ENCODE measurements at regions not wholly inside any gene's neighbourhood (a gene's known extent, or its start where the extent isn't known, plus 50 kb on each side); places are given as distances from the start of the nearest gene placed in this dataset.
"Not testable (repeated sequence)": the region's sequence is repeated elsewhere in the genome, so short reads cannot be mapped to it uniquely, and the experiment has no call there.

DNA sequence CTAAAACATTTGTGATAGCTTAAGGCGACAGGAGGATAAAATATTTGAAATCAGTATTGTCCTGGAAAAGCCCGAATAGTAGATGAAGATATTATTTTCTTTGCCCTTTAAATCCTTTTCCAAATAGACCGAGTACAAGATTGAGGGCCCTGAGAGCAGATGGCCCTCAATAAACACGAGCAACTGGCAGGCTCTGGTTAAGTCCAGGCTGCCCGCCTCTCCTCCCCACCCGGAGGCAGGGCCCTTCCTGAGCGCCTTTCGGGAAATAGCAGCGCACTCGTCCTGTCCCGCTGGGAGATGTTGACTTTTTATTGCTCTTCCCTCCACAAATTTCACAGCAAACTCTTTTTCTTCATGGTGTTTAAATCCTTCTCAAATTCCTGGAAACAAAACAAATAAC is 50.8 kb upstream of the MAX start:
- no peak for DNase-seq (ENCODE audit: low read depth)

DNA sequence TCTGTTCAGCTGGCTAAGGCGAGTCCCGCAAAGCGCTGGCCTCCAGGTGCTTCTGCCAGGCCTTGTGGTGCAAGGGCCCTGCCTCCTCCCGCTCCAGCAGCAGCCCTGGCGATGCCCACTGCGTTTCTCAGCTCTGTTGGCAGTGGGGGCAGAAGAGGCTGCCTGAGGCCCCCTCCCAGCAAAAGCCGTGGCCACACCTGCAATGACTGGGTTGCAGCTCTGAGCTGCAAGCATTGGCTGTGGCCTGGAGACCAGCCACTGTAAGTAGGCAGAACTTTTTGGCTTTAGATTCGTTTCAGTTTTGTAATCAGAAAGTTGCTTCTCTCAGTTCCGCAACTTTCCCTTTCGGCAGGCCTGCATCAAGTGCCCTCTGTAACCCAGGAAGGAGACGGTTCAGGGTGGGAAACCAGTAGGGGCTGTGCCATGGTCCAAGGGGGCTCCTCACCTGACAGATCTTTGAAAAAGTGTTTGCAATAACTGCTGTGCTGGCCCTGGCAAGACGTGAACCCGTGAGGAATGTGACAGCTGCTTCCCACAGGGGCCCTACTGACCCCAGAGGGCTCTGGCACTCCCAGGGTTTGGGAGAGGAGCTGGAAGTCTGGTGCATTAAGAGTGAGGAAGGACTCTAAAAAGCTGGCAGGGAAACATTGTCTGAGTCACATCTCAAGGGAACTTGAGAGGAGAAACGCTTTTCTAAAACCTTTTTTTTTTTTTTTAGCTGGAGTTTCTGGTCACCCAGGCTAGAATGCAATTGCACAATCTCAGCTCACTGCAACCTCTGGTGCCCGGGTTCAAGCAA is 54.5 kb upstream of the MAX start:
- DNase-seq (ENCODE audit: low read depth), result peak; percentile 84

DNA sequence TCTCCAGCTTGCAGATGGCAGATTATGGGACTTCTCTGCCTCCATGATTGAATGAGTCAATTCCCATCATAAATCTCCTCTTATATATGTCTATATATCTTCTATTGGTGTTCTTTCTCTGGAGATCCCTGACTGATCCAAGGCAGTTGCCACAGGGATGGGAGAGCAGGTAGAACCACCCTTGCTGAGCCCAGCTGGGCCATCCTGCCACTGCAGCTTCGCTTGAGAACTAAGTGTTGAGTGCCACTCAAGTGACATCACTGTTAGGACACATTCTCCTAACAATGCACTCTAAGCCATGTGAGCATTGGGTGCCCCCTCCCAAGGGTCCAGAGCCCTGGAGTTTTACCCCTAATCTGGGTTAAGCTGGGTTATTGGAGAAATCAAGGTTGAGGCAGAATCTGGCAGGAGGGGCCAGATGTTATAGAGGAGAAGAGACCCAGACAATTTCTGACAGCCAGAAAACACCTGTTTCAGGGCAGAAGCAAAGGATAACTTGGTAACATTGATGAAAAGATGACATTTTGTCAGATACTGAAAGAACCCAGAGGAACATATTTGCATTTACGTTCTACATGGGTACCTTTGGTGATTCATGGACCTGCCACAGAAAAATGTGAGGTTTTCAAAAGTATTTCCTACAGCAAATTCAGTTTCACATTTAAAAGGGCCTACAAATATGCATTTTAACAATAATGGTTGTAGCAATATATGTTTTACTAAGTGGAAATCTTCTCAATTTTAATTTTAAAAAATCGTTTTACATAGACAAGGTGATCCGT is 57.2 kb upstream of the MAX start:
- no peak for DNase-seq (ENCODE audit: low read depth)

DNA sequence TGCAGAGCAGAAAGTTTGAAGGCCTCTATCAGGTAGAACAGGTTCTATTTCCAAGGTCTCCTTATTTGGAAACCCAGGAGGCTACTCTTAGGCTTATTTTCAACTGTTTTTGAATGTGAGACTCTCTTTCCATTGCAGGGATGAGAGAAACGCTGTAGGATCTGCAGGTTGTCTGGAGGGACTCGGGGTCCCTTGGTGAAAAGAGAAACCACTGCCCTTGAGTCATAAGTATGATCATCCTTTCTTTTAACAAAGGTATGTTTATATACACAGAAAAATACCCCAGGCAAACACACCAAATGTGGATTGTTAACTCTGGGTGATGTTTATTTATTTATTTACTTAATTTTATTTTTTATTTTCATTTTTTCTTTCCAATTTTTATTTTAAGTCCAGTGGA is 57.8 kb upstream of the MAX start:
- DNase-seq (ENCODE audit: low read depth), result no peak

DNA sequence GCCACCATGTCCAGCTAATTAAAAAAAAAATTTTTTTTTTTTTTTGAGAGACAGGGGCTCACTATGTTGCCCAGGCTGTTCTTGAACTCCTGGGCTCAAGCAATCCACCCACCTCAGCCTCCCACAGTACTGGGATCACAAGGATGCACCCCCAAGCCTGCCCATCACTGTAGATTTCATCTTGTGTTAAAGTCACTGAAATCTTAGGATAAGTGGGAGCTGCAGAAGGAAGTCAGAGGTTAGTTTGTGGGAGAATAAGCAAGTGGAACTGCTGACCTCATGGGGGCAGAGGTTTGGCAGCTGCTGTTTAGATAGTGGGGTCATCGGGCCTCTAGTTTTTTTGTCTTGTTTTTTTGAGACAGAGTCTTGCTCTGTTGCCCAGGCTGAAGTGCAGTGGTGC is 59.7 kb upstream of the MAX start:
- DNase-seq (ENCODE audit: low read depth), result no peak

DNA sequence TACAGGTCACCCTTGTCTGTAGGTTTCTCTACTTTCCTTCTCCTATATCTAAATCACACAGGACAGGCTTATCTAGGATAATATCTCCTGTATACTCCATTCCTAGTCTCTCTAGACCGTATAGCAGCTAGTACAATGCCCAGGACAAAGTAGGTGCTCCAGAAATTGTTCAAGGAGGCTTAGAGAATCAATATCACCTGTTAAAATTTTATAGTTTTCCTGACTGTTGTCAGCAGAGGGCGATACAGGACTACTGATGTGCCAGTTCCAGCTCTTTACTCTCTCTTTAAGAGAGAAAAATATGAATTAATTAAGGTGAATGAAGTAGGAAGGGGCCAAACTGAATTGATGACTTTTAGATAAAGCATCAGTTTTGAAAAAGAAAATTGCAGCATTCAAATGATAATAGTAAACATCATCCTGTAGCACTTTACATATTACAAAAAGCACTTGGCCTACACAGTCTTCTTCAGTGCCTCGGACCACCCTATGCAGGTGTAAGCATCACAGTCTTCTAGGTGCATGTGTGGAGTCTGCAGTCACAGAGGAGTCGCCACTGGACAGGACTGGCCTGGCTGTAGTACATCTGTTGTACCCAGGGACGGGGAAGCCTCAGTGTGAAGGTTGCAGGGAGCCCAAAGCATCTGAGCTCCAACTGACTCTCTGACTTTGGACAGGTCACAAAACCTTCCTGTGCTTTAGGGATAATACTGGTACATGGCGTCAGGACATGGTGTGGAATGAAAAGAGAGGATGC is 61.9 kb upstream of the MAX start:
- peak; percentile 50 for DNase-seq (ENCODE audit: low read depth)

DNA sequence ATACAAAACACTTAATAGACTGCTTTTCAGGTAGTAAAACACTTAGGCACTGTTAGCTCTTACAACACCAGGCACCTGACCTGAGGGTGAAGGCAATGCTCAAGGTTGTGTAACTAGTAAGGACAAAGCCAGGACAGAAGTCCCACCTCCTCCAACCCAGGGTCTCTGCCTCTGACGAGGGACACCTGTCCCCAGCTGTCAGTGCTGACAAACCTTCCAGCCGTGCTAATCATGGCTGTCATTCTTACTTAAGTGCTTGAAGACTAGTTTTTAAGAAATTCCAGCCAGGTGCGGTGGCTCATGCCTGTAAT is 62.5 kb upstream of the MAX start:
- no peak for DNase-seq (ENCODE audit: low read depth)

DNA sequence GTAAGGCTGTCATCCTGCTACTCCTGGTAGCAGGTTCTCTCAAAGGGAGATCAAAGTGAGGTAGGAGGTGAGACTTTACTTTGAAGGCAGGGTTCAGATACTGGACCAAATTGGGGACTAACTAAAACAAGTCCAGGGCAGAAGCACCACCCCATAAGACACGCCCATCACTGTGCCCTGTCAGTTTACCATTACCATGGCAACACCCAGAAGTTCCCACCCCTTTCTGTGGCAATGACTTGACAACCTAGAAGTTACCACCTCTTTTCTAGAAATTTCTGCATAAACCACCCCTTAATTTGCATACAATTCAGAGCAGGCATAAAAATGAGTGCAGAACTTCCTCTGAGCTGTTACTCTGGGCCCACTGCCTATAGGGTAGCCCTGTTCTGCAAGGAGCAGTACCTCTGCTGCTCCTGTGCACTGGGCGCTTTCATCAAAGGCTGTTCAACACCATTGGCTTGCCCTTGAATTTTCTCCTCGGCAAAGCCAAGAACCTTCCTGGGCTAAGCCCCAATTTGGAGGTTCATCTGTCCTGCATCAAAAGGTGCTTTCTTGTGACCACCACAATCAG is 64.8 kb upstream of the MAX start:
- DNase-seq (ENCODE audit: low read depth), result no peak

DNA sequence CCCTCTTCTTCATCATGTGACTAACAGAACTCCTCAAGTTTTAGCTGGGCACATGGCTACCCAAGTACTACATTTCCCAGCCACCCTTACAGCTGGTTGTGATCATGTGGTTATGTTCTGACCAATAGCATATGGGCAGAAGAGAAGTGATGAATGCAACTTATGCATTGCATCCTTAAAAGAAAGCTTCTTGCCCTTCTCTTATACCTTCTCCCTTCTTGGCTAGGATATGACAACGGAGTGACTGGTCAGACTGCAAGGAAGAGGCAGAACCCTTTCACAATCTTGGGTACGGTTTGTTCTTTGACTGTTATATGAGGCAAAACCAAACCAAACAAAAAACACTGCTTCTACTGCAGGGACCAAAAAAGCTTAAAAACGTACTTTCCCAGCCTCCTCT is 66.5 kb upstream of the MAX start:
- peak; percentile 39 for DNase-seq (ENCODE audit: low read depth)

DNA sequence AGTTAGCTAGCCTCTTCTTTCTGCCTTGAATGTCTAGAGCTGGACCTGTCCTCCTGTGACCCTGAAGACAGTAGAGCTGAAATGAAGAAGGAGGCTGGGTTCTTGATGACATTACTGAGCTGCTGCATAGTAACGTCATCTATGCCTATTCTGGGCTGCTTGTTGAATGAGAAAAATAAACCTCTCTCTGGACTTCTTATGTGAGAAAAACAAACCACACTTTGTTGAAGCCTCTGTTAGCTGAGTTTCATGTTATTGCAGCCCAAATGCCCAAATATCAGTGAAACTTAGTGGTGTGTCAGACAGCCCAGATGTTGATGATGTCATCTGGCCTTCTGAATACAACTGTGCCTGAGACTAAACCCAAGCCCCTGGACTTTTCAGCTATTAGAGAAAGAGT is 67.0 kb upstream of the MAX start:
- DNase-seq (ENCODE audit: low read depth), result peak; percentile 60

DNA sequence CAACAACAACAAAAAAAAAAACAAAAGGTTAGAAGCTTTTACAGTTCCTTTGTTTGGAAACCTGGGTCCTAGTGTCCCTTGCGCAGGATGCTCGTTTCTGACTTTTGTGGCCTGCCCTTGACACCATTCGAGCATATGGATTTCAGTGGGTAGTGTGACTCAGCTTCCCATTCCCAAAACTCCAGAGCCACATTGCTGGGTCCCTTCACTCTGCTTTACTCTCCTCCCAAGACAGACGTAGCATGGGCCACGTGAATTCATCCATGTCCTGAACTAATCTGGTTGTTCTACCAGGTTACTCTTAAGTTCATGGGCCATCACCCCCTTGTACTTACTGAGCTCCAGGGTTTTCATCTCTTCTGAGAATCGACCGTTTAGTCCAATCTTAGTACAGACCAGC is 68.0 kb upstream of the MAX start:
- DNase-seq (ENCODE audit: low read depth), result no peak

DNA sequence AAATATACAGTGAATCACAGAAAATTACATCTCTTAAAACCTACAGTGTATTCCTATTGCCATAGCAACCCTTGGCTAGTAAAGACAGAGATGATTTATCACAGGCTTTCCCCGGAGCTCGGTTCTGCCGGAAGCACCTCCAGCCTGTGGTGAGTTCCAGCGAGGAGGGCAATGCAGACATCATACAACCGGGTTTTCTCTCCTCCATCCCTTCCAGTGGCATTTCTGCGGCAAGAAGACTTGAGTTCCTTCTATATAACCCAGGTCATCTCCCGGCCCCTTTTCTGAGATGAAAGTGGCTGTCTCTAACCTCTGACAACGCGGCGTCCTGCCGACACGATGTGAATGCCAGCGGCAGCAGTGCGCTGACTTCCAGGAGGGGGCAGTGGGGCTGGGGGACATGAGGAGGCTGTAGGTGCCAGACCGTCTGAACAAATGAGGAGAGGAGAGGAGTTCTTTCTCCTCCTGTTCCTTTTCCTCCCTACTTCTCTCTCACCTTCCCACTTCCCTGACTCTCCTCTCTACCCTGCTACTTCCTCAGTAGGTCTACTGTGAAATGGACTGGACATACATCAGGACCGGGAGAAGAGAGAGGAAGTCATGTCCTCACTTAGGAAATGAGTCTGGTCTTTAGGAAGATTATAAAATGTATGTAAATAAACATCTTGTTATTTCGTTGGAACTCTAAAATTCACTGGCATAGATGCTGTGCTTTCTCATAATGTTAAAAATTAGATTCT is 68.6 kb upstream of the MAX start:
- peak; percentile 59 for DNase-seq (ENCODE audit: low read depth)

DNA sequence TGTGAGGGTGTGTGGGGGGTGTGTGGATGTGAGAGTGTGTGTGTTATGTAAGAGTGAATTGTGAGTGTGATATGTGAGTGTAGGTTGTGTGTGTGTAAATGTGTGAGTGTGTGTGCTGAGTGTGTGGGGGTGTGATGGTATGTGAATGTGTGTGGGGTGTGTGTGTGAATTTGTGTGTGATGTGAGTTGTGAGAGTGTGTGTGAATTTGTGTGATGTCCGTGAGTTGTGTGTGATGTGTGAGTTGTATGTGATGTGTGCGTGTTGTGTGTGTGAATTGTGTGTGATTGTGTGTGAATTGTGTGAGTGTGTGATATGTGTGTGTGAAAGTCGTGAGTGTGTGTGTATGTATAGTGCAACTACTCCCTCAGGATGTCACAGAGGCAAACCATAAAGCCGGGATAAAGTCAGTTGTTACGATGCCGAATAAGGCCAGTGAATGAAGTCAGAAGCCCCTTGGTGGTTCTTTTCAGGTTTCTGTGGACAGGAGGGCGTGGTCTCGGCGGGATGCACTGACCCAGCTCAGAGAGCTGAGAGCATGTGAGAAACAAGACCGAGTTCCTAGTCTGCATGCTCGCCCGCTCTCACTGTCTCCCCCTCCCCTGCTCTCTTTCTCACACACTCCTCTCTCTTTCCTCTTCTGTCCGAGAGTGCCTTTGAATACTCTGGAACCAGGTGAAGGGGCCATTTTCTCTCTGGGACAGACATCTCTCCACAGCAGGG is 71.8 kb upstream of the MAX start:
- DNase-seq (ENCODE audit: low read depth), result no peak

DNA sequence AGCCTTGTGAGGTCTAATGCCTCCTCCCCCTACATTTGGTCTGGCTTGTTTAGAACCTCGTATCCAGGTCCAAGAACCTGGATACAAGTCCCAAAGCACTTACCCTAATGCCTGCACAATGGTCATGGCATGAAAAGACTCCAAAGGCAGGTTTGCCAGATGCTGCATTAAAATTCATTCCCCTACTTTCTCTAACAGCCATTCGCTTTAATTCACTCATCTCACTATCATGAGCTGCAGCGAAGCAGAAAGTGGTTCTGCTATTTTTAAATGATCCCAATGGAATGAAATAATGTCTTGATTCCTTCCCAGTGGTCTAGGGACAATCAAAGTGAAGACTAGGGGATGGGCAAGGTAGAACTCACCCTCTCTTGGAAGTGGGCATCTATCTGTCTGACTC is 72.5 kb upstream of the MAX start:
- no peak for DNase-seq (ENCODE audit: low read depth)

DNA sequence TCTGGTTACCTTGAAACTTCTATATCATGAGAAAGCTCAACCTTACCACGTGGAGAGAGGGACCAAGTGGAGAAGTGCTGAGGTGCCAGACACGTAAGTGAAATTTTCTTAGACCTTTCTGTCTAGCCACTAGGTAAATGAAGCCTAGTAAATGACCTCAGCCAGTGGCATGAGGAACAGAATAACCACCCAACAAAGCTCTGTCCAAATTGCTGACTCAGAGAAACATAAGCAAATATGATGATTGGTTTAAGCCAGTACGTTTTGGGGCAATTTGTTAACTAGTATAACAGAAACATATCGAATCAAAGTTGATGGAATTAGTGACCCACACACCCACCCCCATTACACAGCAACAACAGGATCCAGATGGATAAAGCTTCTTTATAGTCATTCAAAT is 75.2 kb upstream of the MAX start:
- DNase-seq (ENCODE audit: low read depth), result no peak

DNA sequence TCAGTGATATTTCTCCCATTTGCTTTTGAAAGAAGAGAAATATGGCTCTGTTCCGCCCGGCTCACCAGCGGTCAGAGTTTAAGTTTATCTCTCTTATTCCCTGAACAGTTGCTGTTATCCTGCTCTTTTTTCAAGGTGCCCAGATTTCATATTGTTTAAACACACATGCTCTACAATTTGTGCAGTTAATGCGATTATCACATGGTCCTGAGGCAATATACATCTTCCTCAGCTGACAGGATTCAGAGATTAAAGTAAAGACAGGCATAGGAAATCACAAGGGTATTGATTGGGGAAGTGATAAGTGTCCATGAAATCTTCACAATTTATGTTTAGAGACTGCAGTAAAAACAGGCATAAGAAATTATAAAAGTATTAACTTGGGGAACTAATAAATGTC is 76.9 kb upstream of the MAX start:
- not testable (repeated sequence) for DNase-seq (ENCODE audit: low read depth)

DNA sequence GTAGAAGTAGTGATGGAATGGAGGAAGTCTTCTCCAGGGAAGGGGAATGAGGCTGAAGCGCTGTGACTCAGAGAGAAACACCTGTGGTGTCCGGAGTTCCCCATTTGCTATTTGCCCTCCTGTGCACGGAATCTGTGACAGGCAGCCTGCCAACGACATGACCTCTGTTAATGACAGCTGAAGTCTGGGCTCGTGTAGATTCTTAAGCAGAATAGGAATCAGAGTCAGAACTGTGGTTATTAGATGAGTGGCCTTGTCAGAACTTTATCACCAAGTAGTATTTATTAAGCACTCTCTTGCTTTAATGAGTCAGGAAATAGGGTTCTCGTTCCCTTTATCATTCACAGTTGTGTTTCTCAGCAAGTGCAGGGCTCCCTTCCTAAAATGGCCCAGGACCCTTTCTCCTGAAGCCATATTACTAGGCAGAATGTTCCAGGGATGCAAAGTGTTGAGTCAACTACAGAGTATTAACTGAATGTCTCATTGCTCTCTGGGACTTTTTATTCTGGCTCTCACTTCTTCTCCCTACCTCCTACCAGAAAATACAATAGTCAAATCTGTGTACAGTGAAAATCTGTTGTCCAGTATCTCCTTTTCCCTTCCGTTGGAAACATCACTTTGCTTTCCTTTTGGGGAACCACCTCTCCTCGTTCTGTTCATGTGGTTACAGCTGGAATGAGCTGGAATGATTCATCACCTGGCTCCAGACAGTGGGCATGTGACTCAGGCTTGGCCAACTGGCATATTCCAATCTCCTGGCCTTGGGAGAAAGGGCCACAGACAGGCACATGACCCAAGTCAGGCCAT is 77.8 kb upstream of the MAX start:
- peak; percentile 73 for DNase-seq (ENCODE audit: low read depth)

DNA sequence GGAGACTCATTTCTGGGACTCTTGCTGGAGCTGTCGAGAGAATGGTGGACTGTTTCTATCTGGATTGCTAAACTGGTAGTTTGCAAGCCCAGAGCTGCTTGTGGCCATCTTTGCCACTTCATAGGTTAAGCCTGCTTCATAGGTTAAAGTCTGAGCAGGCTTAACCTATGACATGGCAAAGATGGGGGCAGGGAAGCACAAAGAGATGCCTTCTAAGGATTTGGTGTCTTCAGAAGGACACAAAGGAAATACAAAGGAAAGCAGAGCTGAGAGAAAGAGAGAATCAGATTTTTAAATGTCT is 78.4 kb upstream of the MAX start:
- no peak for DNase-seq (ENCODE audit: low read depth)

DNA sequence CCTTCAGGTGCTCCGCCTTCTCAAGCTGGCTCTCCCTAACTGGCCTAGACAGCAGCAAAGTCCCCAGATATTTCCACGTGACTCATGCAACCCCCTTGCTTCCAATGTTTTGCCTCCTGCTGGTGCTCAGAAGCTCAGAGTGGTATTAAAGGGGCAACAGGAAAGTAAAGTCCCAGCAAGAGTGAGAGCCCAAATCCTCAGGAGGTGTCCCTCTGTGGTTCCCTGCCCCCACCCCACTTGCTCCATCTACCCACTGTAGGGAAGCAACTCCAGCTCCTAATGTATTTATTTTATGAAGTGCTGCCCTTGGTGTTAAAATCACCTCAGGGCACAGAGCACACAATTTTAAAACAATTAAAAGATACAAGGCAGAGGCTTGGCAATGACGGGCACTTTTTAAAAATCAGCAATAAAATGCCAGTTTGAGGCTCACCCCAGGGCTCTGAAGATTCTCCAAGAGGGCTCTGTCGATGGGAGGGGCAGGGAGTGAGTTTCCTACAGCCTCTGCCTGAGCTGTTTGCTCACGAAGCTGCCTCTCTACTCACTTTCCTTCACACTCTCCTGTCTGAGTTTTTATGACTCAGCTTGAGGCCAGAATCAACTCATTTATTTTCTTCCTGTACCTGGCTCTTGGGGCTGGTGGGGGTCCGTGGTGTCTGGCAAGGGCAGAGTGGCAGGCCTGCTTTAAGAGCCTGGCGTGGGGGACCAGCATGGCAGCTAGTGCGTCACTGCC is 81.9 kb upstream of the MAX start:
- no peak for DNase-seq (ENCODE audit: low read depth)

DNA sequence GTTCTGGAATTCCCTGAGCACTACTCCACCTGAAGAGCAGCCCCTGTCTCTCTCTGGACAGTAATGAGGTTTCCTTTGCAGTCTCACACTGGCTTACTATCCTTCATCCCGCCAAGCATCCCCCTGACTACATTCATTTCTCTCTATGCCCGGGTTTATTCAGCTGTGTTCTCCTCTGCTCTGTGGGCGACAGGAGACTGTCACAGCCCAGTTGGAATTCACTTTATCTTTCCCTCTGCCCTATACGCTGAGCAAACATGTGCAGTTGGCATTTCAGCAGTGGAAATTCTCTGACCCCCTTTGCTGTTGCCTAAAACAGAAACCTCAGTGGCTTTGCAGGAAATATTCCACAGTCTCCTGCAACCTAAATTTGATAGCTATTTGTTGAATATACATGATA is 83.5 kb upstream of the MAX start:
- DNase-seq (ENCODE audit: low read depth), result no peak
